Parathyroid adenoma (tissue), 2 donors: ENCODE measurements at regions not wholly inside any gene's neighbourhood (a gene's known extent, or its start where the extent isn't known, plus 50 kb on each side); places are given as distances from the start of the nearest gene placed in this dataset.
"Not testable (repeated sequence)": the region's sequence is repeated elsewhere in the genome, so short reads cannot be mapped to it uniquely, and the experiment has no call there.

Experiments
- H2AFZ ChIP-seq: fragments of 300-600 bp; sonication (generic); one replicate; pipeline ENCODE4 v1.7.0; 2017; ENCODE audit warnings: antibody characterized with exemption, mild to moderate bottlenecking
- H3K27ac ChIP-seq: fragments of 300-600 bp; sonication (generic); one replicate; pipeline ENCODE4 v1.7.0; 2017
- H3K27me3 ChIP-seq: fragments of 300-600 bp; sonication (generic); one replicate; pipeline ENCODE4 v1.7.0; 2017; ENCODE audit warnings: low read length; ENCODE audit not compliant: control insufficient read depth, insufficient read depth
- H3K36me3 ChIP-seq: fragments of 300-600 bp; sonication (generic); one replicate; pipeline ENCODE4 v1.7.0; 2017; ENCODE audit warnings: low read length; ENCODE audit not compliant: control insufficient read depth, insufficient read depth
- H3K4me1 ChIP-seq: fragments of 300-600 bp; sonication (generic); one replicate; pipeline ENCODE4 v1.7.0; 2017; ENCODE audit warnings: control low read depth
- H3K4me2 ChIP-seq: fragments of 300-600 bp; sonication (generic); one replicate; pipeline ENCODE4 v1.7.0; 2017; ENCODE audit warnings: low read length
- H3K4me3 ChIP-seq: fragments of 300-600 bp; sonication (generic); one replicate; pipeline ENCODE4 v1.7.0; 2017; ENCODE audit warnings: low read depth, low read length
- H3K79me2 ChIP-seq: fragments of 300-600 bp; sonication (generic); one replicate; pipeline ENCODE4 v1.7.0; 2017; ENCODE audit warnings: control low read depth
- H3K9ac ChIP-seq: fragments of 300-600 bp; sonication (generic); one replicate; pipeline ENCODE4 v1.7.0; 2017; ENCODE audit warnings: mild to moderate bottlenecking
- H3K9me3 ChIP-seq: fragments of 300-600 bp; sonication (generic); one replicate; pipeline ENCODE4 v1.7.0; 2017; ENCODE audit warnings: low read length; ENCODE audit not compliant: control insufficient read depth
- TF ChIP-seq, protein P1 (sequence below): fragments of 300-600 bp; sonication (generic); IDR thresholded peaks from one replicate; pipeline ENCODE4 v1.7.0; 2017; ENCODE audit warnings: antibody characterized with exemption, mild to moderate bottlenecking
- donor health status: primary hyperparathyroidism.

DNA sequence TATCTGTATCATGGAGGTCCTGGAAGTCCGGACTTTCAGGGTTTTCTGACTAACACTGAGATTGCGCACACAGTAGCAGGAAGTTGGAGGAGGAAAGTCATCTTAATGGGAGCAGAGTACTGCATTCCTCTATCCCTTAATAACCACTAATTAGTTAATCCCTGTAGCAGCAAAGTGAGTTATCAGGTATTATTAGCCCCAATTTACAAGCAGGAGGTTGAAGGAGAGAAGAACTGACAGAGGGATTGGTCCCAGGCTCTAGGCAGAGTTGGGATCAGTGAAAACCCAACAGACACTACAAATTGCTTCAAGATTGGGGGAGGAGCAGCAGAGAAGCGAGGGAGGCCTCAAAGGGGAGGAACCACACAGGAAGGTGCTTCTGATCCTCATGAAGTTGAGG is 74.5 kb upstream of the XPA start:
- Histone ChIP-seq H3K9ac (no peak overlapping the region), H3K27ac (no peak overlapping the region), H3K79me2 (no peaks in the 10 kb centered on the region), H3K4me3 (no peak overlapping the region), H3K4me1 (no peaks in the 10 kb centered on the region), H3K9me3 (no peaks in the 10 kb centered on the region), H3K27me3 (no peaks in the 10 kb centered on the region), H2AFZ (no peak overlapping the region), H3K36me3 (no peaks in the 10 kb centered on the region), H3K4me2 (no peak overlapping the region)
- TF ChIP-seq, protein P1, sequence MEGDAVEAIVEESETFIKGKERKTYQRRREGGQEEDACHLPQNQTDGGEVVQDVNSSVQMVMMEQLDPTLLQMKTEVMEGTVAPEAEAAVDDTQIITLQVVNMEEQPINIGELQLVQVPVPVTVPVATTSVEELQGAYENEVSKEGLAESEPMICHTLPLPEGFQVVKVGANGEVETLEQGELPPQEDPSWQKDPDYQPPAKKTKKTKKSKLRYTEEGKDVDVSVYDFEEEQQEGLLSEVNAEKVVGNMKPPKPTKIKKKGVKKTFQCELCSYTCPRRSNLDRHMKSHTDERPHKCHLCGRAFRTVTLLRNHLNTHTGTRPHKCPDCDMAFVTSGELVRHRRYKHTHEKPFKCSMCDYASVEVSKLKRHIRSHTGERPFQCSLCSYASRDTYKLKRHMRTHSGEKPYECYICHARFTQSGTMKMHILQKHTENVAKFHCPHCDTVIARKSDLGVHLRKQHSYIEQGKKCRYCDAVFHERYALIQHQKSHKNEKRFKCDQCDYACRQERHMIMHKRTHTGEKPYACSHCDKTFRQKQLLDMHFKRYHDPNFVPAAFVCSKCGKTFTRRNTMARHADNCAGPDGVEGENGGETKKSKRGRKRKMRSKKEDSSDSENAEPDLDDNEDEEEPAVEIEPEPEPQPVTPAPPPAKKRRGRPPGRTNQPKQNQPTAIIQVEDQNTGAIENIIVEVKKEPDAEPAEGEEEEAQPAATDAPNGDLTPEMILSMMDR: no peak

DNA sequence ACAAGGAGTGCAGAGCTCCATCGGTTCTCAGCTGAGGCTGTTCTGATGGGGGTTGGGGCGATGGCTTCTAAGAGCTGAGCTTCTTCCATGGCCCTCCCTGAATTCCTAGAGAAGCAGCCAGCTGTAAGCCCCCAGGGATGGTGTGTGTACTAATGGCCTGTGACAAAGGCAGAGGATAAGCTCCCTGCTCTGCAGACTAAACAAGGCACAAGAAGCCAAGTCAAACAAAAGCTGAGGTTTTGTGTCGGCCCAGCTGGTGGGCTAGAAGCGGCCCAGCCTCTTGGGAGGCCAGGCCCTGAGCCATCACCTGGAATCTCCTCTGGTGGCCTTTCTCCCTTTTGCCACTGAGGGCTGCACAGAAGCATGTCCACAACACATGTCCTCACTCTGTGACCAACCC is 75.0 kb upstream of the XPA start:
- H2AFZ ChIP-seq: no peak overlapping the region
- no peaks in the 10 kb centered on the region for H3K4me1 ChIP-seq
- no peaks in the 10 kb centered on the region for H3K79me2 ChIP-seq
- no peak overlapping the region for H3K4me2 ChIP-seq
- H3K36me3 ChIP-seq: no peaks in the 10 kb centered on the region
- no peak overlapping the region for H3K4me3 ChIP-seq
- TF ChIP-seq, protein P1: no peak
- no peaks in the 10 kb centered on the region for H3K9me3 ChIP-seq
- no peak overlapping the region for H3K27ac ChIP-seq
- no peaks in the 10 kb centered on the region for H3K27me3 ChIP-seq
- no peak overlapping the region for H3K9ac ChIP-seq

DNA sequence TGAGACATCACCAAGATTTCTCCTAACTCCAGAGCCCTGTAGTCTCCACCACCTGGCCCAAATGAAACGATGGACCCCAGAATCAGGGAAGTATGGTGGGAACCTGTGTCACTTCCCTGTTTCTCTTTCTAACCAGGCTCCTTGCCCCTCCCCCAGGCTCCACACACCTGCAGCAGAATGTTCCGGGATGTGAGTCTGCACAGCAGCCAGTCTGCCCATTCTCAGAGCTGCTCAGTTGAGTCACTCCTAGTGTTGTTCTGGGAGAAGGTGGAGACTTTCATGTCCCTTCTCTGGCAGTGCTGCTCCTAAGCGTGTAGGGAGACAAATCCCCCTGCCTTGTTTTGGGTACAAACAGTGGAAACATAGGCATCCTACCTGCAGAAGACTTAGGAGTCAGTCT is 76.0 kb upstream of the XPA start:
- TF ChIP-seq, protein P1: no peak

DNA sequence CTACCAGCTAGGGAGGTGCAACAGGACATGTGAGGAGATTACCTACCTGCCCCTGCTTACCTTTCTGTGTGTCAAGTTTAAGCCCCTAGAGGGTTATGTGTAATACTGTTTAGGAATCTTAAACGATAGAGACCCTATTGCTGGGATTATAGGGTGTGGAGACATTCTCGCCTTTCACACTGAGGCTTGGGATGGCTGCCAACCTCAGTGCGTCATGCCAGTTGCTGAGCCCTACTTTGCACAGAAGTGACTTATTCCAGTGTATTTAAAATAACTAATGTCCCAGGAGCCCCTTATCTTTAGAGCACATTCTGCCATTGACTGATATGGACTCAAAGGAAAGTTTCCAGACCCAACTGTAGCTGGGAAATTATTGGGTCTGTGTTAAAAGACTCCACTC is 76.6 kb upstream of the XPA start:
- no peaks in the 10 kb centered on the region for H3K4me1 ChIP-seq
- no peak overlapping the region for H3K27ac ChIP-seq
- H3K9ac ChIP-seq: no peak overlapping the region
- H3K9me3 ChIP-seq: no peaks in the 10 kb centered on the region
- no peaks in the 10 kb centered on the region for H3K36me3 ChIP-seq
- H3K4me3 ChIP-seq: no peak overlapping the region
- H3K4me2 ChIP-seq: no peak overlapping the region
- TF ChIP-seq, protein P1: no peak
- no peaks in the 10 kb centered on the region for H3K27me3 ChIP-seq
- no peaks in the 10 kb centered on the region for H3K79me2 ChIP-seq
- H2AFZ ChIP-seq: no peak overlapping the region

More for the DNA sequence above, 76.0 kb upstream of the XPA start:
- H3K9me3 ChIP-seq: no peaks in the 10 kb centered on the region
- H3K27me3 ChIP-seq: no peaks in the 10 kb centered on the region
- no peak overlapping the region for H3K4me3 ChIP-seq
- no peak overlapping the region for H3K9ac ChIP-seq
- no peaks in the 10 kb centered on the region for H3K79me2 ChIP-seq
- no peaks in the 10 kb centered on the region for H3K4me1 ChIP-seq
- no peak overlapping the region for H3K4me2 ChIP-seq
- no peaks in the 10 kb centered on the region for H3K36me3 ChIP-seq
- no peak overlapping the region for H3K27ac ChIP-seq
- no peak overlapping the region for H2AFZ ChIP-seq

DNA sequence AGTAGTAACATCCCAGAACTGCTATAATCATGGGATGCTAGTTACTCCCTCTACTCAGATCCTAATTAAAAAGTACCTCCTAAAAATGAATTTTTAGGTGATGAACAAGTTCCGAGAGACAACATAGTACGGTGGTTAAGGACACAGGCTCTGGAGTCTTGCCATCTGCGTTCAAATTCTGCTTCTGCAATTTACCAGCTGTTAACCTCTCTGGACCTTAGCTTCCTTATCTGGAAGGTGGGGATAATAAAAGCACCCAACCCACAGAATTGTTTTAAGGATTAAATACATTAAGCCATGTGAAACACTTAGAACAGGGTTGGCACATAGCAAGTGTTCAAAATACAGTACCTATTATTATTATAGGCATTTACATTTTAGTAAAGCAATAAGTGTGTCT is 77.5 kb upstream of the XPA start:
- TF ChIP-seq, protein P1: no peak
- Histone ChIP-seq H3K79me2 (no peaks in the 10 kb centered on the region), H3K4me1 (no peaks in the 10 kb centered on the region), H3K9me3 (no peaks in the 10 kb centered on the region), H3K27me3 (no peaks in the 10 kb centered on the region), H3K4me3 (no peak overlapping the region), H3K4me2 (no peak overlapping the region), H2AFZ (no peak overlapping the region), H3K36me3 (no peaks in the 10 kb centered on the region), H3K9ac (no peak overlapping the region), H3K27ac (no peak overlapping the region)

DNA sequence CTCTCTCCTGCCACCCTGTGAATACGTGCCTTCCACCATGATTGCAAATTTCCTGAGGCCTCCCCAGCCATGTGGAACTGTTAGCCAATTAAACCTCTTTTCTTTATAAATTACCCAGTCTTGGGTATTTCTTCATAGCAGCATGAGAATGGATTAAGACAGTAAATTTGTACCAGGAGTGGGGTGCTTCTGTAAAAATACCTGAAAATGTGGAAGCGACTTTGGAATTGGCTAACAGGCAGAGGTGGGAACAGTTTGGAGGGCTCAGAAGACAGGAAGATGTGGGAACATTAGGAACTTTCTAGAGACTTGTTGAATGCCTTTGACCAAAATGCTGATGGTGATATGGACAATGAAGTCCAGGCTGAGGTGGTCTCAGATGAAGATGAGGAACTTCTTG is 74.3 kb upstream of the FOXE1 start:
- H3K79me2 ChIP-seq, H3K27me3 ChIP-seq, H3K36me3 ChIP-seq, H2AFZ ChIP-seq, H3K4me3 ChIP-seq, H3K9ac ChIP-seq, H3K27ac ChIP-seq, H3K4me2 ChIP-seq, H3K4me1 ChIP-seq, H3K9me3 ChIP-seq: not testable (repeated sequence)
